ENCODE measurements at regions not wholly inside any gene's neighbourhood (a gene's known extent, or its start where the extent isn't known, plus 50 kb on each side); places are given as distances from the start of the nearest gene placed in this dataset.

GRCh38 chr13:34721631-34722595, 220.2 kb upstream of the NBEA start:
- Histone ChIP-seq H2AFZ (ENCODE audit: low read length) (no peak overlapping the region), H4K20me1 (ENCODE audit: insufficient read depth, low read length, poor library complexity, severe bottlenecking) (no peaks in the 10 kb centered on the region), H3K27me3 (ENCODE audit: insufficient read depth, low read length, poor library complexity, severe bottlenecking) (no peaks in the 10 kb centered on the region), H3K4me2 (ENCODE audit: low read depth, low read length, poor library complexity, severe bottlenecking) (no peak overlapping the region), H3F3A (ENCODE audit: low read depth) (no peaks in the 10 kb centered on the region), H3K9me3 (ENCODE audit: insufficient read depth, low read depth, low read length) (0 out of 2 replicates have a peak, but pooled peaks cover 3% of the 10 kb centered on the region), H3K4me3 (ENCODE audit: low read length, poor library complexity, severe bottlenecking) (no peak overlapping the region), H3K9me2 (replicated peaks; ENCODE audit: low read depth, low read length) (no peaks in the 10 kb centered on the region), H3K79me2 (ENCODE audit: insufficient read depth, low read length) (no peaks in the 10 kb centered on the region), H3K4me1 (ENCODE audit: insufficient read depth, low read length, poor library complexity, severe bottlenecking) (no peaks in the 10 kb centered on the region), H3K36me3 (ENCODE audit: insufficient read depth, low read length) (no peaks in the 10 kb centered on the region), H3K9ac (ENCODE audit: low read depth, low read length, poor library complexity, severe bottlenecking) (no peak overlapping the region)
- TF ChIP-seq EZH2phosphoT487 (IDR thresholded peaks at IDR 0.05; ENCODE audit: borderline replicate concordance) (no peak), CTCF (conservative IDR thresholded peaks at IDR 0.05; ENCODE audit: low read length) (no peak)

GRCh38 chr13:34722922-34723321, 219.1 kb upstream of the NBEA start:
- no peaks in the 10 kb centered on the region for H3K4me1 ChIP-seq (ENCODE audit: insufficient read depth, low read length, poor library complexity, severe bottlenecking)
- no peaks in the 10 kb centered on the region for H4K20me1 ChIP-seq (ENCODE audit: insufficient read depth, low read length, poor library complexity, severe bottlenecking)
- H3K9me3 ChIP-seq (ENCODE audit: insufficient read depth, low read depth, low read length), result 0 out of 2 replicates have a peak, but pooled peaks cover 3% of the 10 kb centered on the region
- no peak overlapping the region for H2AFZ ChIP-seq (ENCODE audit: low read length)
- no peak for TF ChIP-seq EZH2phosphoT487 (IDR thresholded peaks at IDR 0.05; ENCODE audit: borderline replicate concordance)
- no peak for TF ChIP-seq CTCF (conservative IDR thresholded peaks at IDR 0.05; ENCODE audit: low read length)
- no peak overlapping the region for H3K4me3 ChIP-seq (ENCODE audit: low read length, poor library complexity, severe bottlenecking)
- no peaks in the 10 kb centered on the region for H3K36me3 ChIP-seq (ENCODE audit: insufficient read depth, low read length)
- H3K4me2 ChIP-seq (ENCODE audit: low read depth, low read length, poor library complexity, severe bottlenecking), result no peak overlapping the region
- H3K9me2 ChIP-seq (replicated peaks; ENCODE audit: low read depth, low read length), result no peaks in the 10 kb centered on the region
- no peaks in the 10 kb centered on the region for H3F3A ChIP-seq (ENCODE audit: low read depth)
- no peak overlapping the region for H3K9ac ChIP-seq (ENCODE audit: low read depth, low read length, poor library complexity, severe bottlenecking)
- H3K79me2 ChIP-seq (ENCODE audit: insufficient read depth, low read length), result no peaks in the 10 kb centered on the region
- H3K27me3 ChIP-seq (ENCODE audit: insufficient read depth, low read length, poor library complexity, severe bottlenecking), result no peaks in the 10 kb centered on the region

- Histone ChIP-seq H3K79me2 (ENCODE audit: insufficient read depth, low read length) (no peaks in the 10 kb centered on the region), H3K4me3 (ENCODE audit: low read length, poor library complexity, severe bottlenecking) (no peak overlapping the region), H3K4me2 (ENCODE audit: low read depth, low read length, poor library complexity, severe bottlenecking) (no peak overlapping the region), H3K9me3 (ENCODE audit: insufficient read depth, low read depth, low read length) (no peaks in the 10 kb centered on the region), H3K9ac (ENCODE audit: low read depth, low read length, poor library complexity, severe bottlenecking) (no peak overlapping the region), H3K36me3 (ENCODE audit: insufficient read depth, low read length) (no peaks in the 10 kb centered on the region), H2AFZ (ENCODE audit: low read length) (no peak overlapping the region), H3F3A (ENCODE audit: low read depth) (no peaks in the 10 kb centered on the region), H4K20me1 (ENCODE audit: insufficient read depth, low read length, poor library complexity, severe bottlenecking) (no peaks in the 10 kb centered on the region), H3K4me1 (ENCODE audit: insufficient read depth, low read length, poor library complexity, severe bottlenecking) (no peaks in the 10 kb centered on the region), H3K27me3 (ENCODE audit: insufficient read depth, low read length, poor library complexity, severe bottlenecking) (no peaks in the 10 kb centered on the region), H3K9me2 (replicated peaks; ENCODE audit: low read depth, low read length) (no peaks in the 10 kb centered on the region)
- no peak for TF ChIP-seq CTCF (conservative IDR thresholded peaks at IDR 0.05; ENCODE audit: low read length)
- TF ChIP-seq EZH2phosphoT487 (IDR thresholded peaks at IDR 0.05; ENCODE audit: borderline replicate concordance), result no peak
These were observed 211.1 kb upstream of the NBEA start for GRCh38 chr13:34730961-34731360.
